ENCODE measurements at regions not wholly inside any gene's neighbourhood (a gene's known extent, or its start where the extent isn't known, plus 50 kb on each side); places are given as distances from the start of the nearest gene placed in this dataset.

- Histone ChIP-seq H3K27ac (peak overlapping the region in 3 of 4 donors; percentile 34 to 67 (median 62)), H3K4me1 (peaks cover 0 to 18% (median 5%) of the 10 kb centered on the region in 3 donors), H3K36me3 (no peaks in the 10 kb centered on the region), H3K4me3 (no peak overlapping the region), H3K27me3 (no peaks in the 10 kb centered on the region), H3K9me3 (no peaks in the 10 kb centered on the region)
- TF ChIP-seq POLR2A (IDR thresholded peaks at IDR 0.05): no peak
- TF ChIP-seq POLR2AphosphoS5 (IDR thresholded peaks at IDR 0.05): no peak
- TF ChIP-seq EP300 (IDR thresholded peaks at IDR 0.05): no peak
- TF ChIP-seq CTCF (IDR thresholded peaks at IDR 0.05): no peak
- WGBS, 2 donors (ENCODE audit: low coverage in 1 of 2): 30 to 40% methylated on average over 2 to 3 of the region's 3 CpGs
- ATAC-seq: no peak
Measured at GRCh38 chr7:42479452-42479815, 242.4 kb upstream of the GLI3 start.

GRCh38 chr7:42478717-42479116, 241.7 kb upstream of the GLI3 start:
- no peak for ATAC-seq
- Histone ChIP-seq H3K27ac (peak overlapping the region in 3 of 4 donors; percentile 34 to 67 (median 62)), H3K4me1 (peaks cover 0 to 18% (median 5%) of the 10 kb centered on the region in 3 donors), H3K9me3 (no peaks in the 10 kb centered on the region), H3K36me3 (no peaks in the 10 kb centered on the region), H3K4me3 (no peak overlapping the region), H3K27me3 (no peaks in the 10 kb centered on the region)
- 86% methylated on average over 5 of the region's 6 CpGs; no CpG with 5 or more reads in 1 of the 2 donors for WGBS, 2 donors (ENCODE audit: low coverage in 1 of 2)
- TF ChIP-seq POLR2AphosphoS5 (IDR thresholded peaks at IDR 0.05) (no peak), POLR2A (IDR thresholded peaks at IDR 0.05) (no peak), EP300 (IDR thresholded peaks at IDR 0.05) (no peak), CTCF (IDR thresholded peaks at IDR 0.05) (no peak)

GRCh38 chr7:42476255-42476654, 239.2 kb upstream of the GLI3 start:
- no peaks in the 10 kb centered on the region for H3K27me3 ChIP-seq
- ATAC-seq: no peak
- TF ChIP-seq POLR2AphosphoS5 (IDR thresholded peaks at IDR 0.05) (no peak), CTCF (IDR thresholded peaks at IDR 0.05) (no peak), POLR2A (IDR thresholded peaks at IDR 0.05) (no peak), EP300 (IDR thresholded peaks at IDR 0.05) (no peak)
- 93 to 100% methylated on average over 1 to 2 of the region's 2 CpGs for WGBS, 2 donors (ENCODE audit: low coverage in 1 of 2)
- H3K36me3 ChIP-seq: no peaks in the 10 kb centered on the region
- H3K27ac ChIP-seq: no peak overlapping the region
- H3K4me3 ChIP-seq: no peak overlapping the region
- H3K9me3 ChIP-seq: no peaks in the 10 kb centered on the region
- H3K4me1 ChIP-seq: peaks cover 0 to 18% (median 5%) of the 10 kb centered on the region in 3 donors

- no peak for ATAC-seq
- Histone ChIP-seq H3K4me3 (no peak overlapping the region), H3K4me1 (peaks cover 0 to 12% (median 0%) of the 10 kb centered on the region in 3 donors), H3K36me3 (no peaks in the 10 kb centered on the region), H3K27me3 (no peaks in the 10 kb centered on the region), H3K9me3 (no peaks in the 10 kb centered on the region), H3K27ac (no peak overlapping the region)
- no peak for TF ChIP-seq POLR2AphosphoS5 (IDR thresholded peaks at IDR 0.05)
- 82 to 98% methylated on average over 5 of the region's 5 CpGs for WGBS, 2 donors (ENCODE audit: low coverage in 1 of 2)
Measured at GRCh38 chr7:42475082-42475481, 238.1 kb upstream of the GLI3 start.

GRCh38 chr7:42473099-42473498, 236.1 kb upstream of the GLI3 start:
- Histone ChIP-seq H3K36me3 (no peaks in the 10 kb centered on the region), H3K4me3 (no peak overlapping the region)
- 92 to 96% methylated on average over 4 to 5 of the region's 5 CpGs for WGBS, 2 donors (ENCODE audit: low coverage in 1 of 2)

More at GRCh38 chr7:42473099-42473498, 236.1 kb upstream of the GLI3 start:
- Histone ChIP-seq H3K27ac (no peak overlapping the region), H3K27me3 (no peaks in the 10 kb centered on the region), H3K9me3 (no peaks in the 10 kb centered on the region), H3K4me1 (no peaks in the 10 kb centered on the region)
- TF ChIP-seq POLR2A (IDR thresholded peaks at IDR 0.05) (no peak), CTCF (IDR thresholded peaks at IDR 0.05) (no peak), POLR2AphosphoS5 (IDR thresholded peaks at IDR 0.05) (no peak), EP300 (IDR thresholded peaks at IDR 0.05) (no peak)
- no peak for ATAC-seq

Data from gastroesophageal sphincter (tissue), 4 donors.